ENCODE measurements at regions not wholly inside any gene's neighbourhood (a gene's known extent, or its start where the extent isn't known, plus 50 kb on each side); places are given as distances from the start of the nearest gene placed in this dataset.
"Not testable (repeated sequence)": the region's sequence is repeated elsewhere in the genome, so short reads cannot be mapped to it uniquely, and the experiment has no call there.

DNA sequence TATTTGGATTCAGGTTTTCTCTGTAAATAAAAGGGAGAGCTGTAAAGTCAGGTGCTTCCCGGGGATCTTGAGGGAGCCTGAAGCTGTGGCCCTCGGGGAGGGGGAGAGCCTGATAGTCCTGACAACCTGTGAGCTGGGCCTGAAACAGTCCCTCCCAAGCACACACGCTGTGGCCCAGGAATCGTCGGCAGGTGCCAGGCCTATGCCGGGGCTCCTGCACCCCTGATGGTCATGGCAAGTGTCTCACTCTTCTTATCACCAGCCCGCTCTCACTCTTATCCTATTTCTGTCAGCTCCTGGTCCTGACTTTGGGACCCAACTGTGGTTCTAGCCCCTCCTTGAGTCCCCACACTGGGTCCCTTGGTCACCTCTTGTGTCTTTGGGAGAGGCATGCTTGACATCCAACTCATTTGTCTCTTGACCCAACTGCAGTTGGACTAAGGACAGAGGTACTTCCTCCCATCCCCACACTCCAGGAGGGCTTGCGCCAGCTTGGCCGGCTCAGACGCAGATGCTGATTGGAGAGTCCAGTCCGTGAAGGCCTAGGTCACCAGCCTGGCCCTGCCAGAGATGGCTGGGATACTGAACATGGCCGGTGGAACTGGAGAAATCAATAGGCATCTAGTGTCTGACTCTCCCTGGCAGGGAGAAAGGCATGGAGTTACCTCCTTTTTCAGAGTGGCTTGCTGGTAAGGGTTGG is 170.5 kb upstream of the WSCD1 start:
- DNase-seq (ENCODE audit: low read depth): no peak

- DNase-seq (ENCODE audit: low read depth): no peak
Measured at GRCh38 chr17:5901731-5902130, 168.4 kb upstream of the WSCD1 start.

GRCh38 chr17:5902181-5903140 is 167.7 kb upstream of the WSCD1 start:
- no peak for DNase-seq (ENCODE audit: low read depth)

- DNase-seq (ENCODE audit: low read depth): no peak
Measured at GRCh38 chr17:5911919-5912318, 158.3 kb upstream of the WSCD1 start.

DNA sequence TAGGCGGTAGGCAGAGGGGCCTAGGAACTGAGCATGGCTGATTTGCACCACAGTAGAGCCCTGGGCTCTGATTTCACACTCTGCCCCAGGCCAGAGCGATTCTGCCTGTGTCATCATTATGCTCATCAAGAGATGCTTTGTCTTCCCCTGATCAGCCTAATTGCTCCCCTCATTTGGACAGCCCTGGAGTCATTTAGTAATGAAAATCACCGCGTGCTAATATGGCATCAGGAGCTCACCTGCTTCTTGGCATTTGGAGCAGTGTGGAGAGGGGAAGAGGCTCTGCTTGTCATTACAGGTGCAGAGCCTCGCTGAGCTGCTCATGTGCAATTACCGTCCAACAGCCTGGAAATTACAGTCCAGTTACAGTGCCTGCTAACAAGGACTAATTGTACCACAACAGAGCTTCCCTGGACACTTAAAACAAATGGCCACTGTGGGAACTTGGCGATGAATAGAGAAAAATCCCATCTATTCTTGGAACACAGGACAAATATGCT is 157.1 kb upstream of the WSCD1 start:
- no peak for DNase-seq (ENCODE audit: low read depth)

DNA sequence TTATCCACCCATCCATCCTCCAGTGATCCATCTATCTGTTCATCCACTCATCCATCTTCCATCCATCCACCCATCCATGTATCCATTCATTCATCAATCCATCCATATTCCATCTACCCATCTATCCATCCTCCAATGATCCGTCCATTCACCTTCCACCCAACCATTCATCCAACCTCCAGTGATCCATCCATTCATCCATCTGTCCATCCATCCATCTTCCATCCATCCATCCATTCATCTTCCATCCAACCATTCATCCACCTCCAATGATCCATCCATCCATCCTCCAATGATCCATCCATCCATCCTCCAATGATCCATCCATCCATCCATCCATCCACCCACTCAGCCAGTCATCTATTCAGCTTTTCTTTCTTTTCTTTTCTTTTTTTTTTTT is 156.5 kb upstream of the WSCD1 start:
- no peak for DNase-seq (ENCODE audit: low read depth)

DNA sequence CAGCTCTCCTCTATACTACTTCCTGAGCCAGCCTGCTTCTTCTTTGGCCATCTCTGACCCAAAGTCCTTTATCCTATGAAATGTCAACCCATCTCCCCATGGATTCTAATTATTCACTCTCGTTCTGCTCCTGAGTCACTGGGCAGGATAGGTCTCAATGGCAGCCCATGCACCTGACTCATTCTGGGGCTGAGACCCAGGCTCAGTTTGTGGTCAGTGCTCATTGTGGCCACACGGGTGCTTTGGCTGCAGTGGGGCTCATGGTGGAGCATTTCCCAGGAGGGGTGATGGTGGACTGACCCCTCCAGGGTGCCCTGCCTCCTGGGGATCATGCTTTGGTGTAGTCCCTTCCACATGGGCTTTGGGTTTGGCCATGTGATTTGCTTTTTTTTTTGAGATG is 154.8 kb upstream of the WSCD1 start:
- no peak for DNase-seq (ENCODE audit: low read depth)

GRCh38 chr17:5919089-5919488 is 151.1 kb upstream of the WSCD1 start:
- no peak for DNase-seq (ENCODE audit: low read depth)

DNA sequence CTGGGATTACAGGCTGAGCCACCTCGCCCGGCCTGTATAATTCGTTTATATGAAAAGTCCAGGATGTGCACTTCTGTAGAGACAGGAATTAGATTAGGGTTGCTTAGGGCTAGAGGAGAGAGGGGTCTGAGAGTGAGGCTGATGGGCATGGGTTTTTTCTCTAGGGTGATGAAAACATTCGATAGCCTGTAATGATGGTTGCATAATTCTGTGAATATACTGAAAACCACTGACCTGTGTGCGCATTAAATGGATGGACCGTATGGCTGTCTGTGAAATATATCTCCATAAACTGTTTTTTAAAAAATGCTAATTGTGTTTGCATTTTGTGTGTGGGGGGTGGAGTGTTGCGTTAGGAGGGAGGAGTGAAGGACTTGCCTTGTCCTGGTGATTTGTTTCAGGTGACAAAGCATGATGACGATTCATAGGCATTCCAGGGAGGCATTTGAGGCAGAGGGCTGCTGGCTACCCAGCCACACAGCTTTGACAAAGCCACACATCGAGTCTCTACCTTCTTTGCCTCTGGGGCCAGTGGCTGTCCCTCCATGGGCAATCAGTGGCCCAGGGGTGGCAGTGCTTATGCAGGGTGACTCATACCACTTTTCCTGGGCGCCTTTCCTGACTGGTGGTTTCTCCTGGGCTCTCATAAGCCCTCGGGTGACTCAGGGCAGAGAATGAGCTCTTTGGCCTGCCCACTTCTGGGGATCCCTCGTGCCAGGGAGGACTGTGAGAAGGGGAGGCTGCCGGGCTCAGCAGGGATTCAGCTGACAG is 148.5 kb upstream of the WSCD1 start:
- DNase-seq (ENCODE audit: low read depth): no peak

DNA sequence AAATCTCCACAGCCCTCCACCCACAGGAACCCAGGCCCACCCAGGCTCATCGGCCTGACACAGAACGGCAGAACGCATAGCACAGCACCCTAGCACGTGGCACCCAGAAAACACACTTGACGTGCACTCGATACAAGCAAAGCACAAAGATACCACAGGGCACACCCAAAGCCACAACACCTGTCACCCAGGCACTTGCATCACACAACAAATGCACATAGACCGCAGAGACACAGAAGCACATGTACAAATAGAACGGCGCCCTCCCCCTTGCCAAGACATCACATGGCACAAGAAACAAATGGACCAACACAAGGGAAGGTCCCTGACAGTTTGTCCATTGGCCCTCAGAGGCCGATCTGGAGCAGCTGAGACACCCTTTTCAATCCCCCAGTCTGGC is 147.7 kb upstream of the WSCD1 start:
- DNase-seq (ENCODE audit: low read depth): no peak

- DNase-seq (ENCODE audit: low read depth): no peak
Measured at GRCh38 chr17:5929721-5930120, 140.5 kb upstream of the WSCD1 start.

DNA sequence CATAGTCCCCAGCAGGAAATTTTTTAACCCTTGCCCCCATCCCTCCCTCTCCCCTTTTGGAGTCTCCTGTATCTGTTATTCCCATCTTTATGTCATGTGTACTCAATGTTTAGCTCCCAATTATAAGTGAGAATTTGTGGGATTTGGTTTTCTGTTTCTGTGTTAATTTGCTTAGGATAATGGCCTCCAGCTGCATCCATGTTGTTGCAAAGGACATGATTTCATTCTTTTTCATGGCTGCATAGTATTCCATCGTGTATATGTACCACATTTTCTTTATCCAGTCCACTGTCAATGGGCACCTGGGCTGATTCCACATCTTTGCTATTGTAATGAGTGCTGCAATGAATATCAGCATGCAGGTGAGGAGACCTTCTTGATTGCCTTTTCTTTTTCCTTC is 139.6 kb upstream of the WSCD1 start:
- DNase-seq (ENCODE audit: low read depth): not testable (repeated sequence)

DNA sequence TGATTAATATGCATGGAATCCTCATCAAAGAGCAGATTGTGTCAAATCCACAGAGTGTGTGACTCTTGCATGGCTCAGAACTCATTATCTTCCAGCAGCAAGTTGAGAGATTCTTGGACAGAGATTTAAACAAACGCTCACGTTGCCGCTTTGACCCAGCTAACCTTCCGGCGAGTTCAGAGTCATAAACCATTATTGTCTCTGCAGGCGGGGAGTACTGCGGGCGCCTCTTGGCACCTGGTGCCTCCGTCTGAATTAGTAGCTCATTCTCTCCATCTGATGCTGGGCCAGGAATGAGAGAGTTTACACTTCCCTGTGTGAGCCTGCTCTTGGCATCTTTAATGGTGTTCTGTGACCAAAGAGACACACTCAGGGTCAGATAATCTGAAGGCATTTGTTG is 138.6 kb upstream of the WSCD1 start:
- DNase-seq (ENCODE audit: low read depth): no peak

GRCh38 chr17:5933430-5933829 is 136.7 kb upstream of the WSCD1 start:
- no peak for DNase-seq (ENCODE audit: low read depth)

DNA sequence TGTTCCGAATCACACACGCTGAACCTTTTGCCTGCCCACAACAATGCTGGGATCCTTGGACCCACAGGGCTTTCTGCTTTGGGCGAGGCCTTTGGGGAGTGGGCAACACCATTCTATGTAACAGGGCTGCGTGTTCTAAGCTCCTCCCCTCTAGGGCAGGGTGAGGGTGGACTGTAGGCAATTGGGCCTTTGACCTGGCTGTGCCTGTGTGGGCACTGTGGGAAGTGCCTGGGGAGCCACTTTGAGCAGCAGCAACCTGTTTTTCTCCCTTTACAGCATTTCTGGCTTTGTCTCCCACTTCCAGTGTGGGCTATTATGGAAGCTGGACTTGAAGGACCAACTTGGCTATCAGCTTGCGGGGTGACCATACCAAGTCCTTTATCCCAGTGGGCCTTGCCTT is 128.9 kb upstream of the WSCD1 start:
- no peak for DNase-seq (ENCODE audit: low read depth)

- no peak for DNase-seq (ENCODE audit: low read depth)
Measured at GRCh38 chr17:5942687-5943086, 127.5 kb upstream of the WSCD1 start.

- DNase-seq (ENCODE audit: low read depth): no peak
Measured at GRCh38 chr17:5943232-5943631, 126.9 kb upstream of the WSCD1 start.

- no peak for DNase-seq (ENCODE audit: low read depth)
Measured at GRCh38 chr17:5943982-5944381, 126.2 kb upstream of the WSCD1 start.

DNA sequence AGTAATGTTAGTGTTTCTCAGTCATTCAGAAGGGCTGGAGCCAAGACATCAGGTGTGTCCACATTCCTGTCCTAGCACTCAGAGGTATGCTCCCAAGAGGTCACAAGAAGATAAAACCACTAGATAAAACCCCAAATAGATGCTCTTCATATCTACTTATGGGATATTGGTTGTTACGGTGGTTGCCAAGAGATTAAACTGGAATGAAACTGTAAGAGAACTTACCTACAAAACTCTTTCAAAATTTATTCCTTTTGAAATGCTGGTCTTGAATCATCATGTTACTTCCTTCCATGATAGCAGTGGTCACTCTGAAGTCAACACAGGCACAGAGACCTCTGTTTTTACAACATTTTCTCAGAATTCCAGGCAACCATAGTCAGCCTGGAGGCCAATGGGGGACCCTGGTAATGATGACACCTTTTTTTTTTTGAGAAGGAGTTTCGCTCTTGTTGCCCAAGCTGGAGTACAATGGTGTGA is 122.4 kb upstream of the WSCD1 start:
- no peak for DNase-seq (ENCODE audit: low read depth)

DNA sequence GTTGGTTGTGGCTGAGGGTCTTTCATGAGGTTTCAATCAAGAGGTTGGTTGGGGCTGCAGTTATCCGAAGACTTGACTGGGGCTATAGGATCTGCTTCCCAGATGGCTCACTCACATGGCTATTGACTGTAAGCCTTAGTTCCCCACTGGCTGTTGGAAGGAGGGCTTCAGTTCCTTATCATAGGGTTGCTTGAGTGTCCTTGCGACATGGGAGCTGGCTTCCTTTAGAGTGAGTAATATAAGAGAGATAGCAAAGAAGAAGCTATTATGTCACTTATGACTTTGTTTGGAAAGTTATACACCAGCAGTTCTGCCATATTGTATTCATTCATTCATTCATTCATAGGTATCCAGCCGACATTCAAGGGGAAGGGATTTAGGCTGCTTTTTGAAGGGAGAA is 121.4 kb upstream of the WSCD1 start:
- no peak for DNase-seq (ENCODE audit: low read depth)

DNA sequence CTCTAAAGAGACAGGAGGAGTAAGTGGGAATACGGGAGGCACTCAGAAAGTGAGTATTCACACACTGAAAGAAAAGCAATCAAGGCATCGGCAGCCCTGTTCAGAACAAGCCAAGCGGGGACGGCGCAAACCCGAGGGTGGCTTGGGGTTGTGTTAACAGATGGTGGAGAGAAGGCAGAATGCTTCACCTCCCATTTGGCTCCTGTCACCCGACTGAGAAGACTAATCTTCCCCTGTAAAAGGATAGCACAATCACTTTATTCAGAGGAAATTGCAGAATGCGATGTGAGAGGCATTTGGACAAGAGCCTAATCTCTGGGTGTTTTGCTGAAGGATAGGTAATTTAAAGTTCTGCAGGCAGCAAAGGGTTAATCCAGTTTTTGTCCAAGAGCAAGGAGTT is 119.3 kb upstream of the WSCD1 start:
- DNase-seq (ENCODE audit: low read depth): no peak

DNA sequence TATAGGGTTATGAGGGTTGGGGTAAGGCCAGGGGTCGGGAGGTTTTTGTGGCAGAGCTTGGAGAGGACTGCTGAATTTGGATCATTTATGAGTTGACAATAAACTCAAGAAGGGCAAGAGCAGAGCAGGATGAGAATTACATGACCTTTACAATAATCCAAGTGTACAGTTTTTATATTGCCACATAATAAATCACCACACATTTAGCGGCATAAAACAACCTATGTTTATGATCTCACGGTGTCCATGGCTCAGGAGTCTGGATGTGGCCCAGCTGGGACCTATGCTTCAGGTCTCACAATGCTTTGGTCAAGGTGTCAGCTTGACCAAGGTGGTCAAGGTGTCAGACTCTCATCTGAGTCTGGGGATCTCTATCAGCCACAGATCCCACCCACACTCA is 118.3 kb upstream of the WSCD1 start:
- no peak for DNase-seq (ENCODE audit: low read depth)
